K562 (cell line): ENCODE measurements at regions not wholly inside any gene's neighbourhood (a gene's known extent, or its start where the extent isn't known, plus 50 kb on each side); places are given as distances from the start of the nearest gene placed in this dataset.

Experiments used
- ATAC-seq: fragments of 200-7000 bp; cut with Tn5 transposase; 3 replicates; pipeline ENCODE4 v1.9.1; 2020; ENCODE audit warnings: moderate library complexity
- BruUV-seq: library from RNA; stranded (reverse); fragments of 400-500 nt; replicated peaks from 2 replicates; lab custom pipeline; 2021; lab: Mats Ljungman, UMichigan
- CTCF ChIA-PET: fragments of 300-600 bp; formaldehyde crosslinking; extraction: SDS; loops from one replicate; lab custom pipeline; 2021; ENCODE audit warnings: low intra/inter-chr PET ratio; lab: Yijun Ruan, JAX
- POLR2A ChIA-PET: fragments of 300-600, 350-650 bp; sonication (Branson Sonifier 250); formaldehyde crosslinking; extraction: SDS; loops from one replicate; lab custom pipeline; 2021; ENCODE audit warnings: antibody characterized with exemption, inconsistent platforms; lab: Yijun Ruan, JAX
- DNase-seq, 4 experiments: peaks; one replicate each; pipeline versions ENCODE4 v3.0.0 to v3.0.0-alpha.2; 2011 to 2018; ENCODE audit warnings: low spot score in 3 of 4, mixed read lengths in 3 of 4; ENCODE audit errors: extremely low read depth in 1 of 4
- FAIRE-seq: peaks from 2 replicates; lab custom pipeline; 2011; peaks lifted over from hg19 to GRCh38; lab: Jason Lieb, UNC
- H2AFZ ChIP-seq: 2 replicates; pipeline ENCODE4 v1.6.0; 2011; ENCODE audit warnings: low read depth, low read length, control low read depth, inconsistent platforms
- H3K27ac ChIP-seq: fragments of 200-600 bp; 3 replicates; pipeline ENCODE4 v1.8.0; 2011; ENCODE audit warnings: low read depth, mild to moderate bottlenecking, control low read depth, inconsistent platforms, low read length, moderate library complexity, mixed read lengths; ENCODE audit errors: extremely low read depth
- H3K27me3 ChIP-seq, 2 experiments: fragments of 300-600 bp in 1 of 2; 2 replicates in 1 of 2; 3 replicates in 1 of 2; pipeline versions ENCODE4 v1.6.0 to v1.8.0; 2011; ENCODE audit warnings: inconsistent platforms in 2 of 2, low read length in 2 of 2, mild to moderate bottlenecking in 1 of 2, mixed read lengths in 1 of 2, moderate library complexity in 1 of 2; ENCODE audit not compliant: control insufficient read depth in 2 of 2, insufficient read depth in 2 of 2
- H3K36me3 ChIP-seq: fragments of 300-600 bp; 3 replicates; pipeline ENCODE4 v1.8.0; 2011; ENCODE audit warnings: mild to moderate bottlenecking, low read length, inconsistent platforms; ENCODE audit not compliant: control insufficient read depth, insufficient read depth
- H3K4me1 ChIP-seq, 2 experiments: fragments of 200-600 bp in 1 of 2; replicated peaks in 1 of 2; 2 replicates in 1 of 2; 3 replicates in 1 of 2; pipeline versions ENCODE4 v1.5.1 to v1.8.0; 2011; ENCODE audit warnings: inconsistent platforms in 2 of 2, low read length in 2 of 2, mild to moderate bottlenecking in 1 of 2, mixed read lengths in 1 of 2, moderate library complexity in 1 of 2; ENCODE audit not compliant: control insufficient read depth in 2 of 2, insufficient read depth in 2 of 2
- H3K4me2 ChIP-seq: 2 replicates; pipeline ENCODE4 v1.6.1; 2011; ENCODE audit warnings: low read length, control low read depth, inconsistent platforms, mixed read lengths; ENCODE audit not compliant: insufficient read depth
- H3K4me3 ChIP-seq: fragments of 200-600 bp; sonication (generic), shearing (Covaris generic); 2 replicates; pipeline ENCODE4 v1.5.1; 2016; ENCODE audit warnings: control low read depth, inconsistent platforms
- H3K79me2 ChIP-seq: fragments of 200-600 bp; 3 replicates; pipeline ENCODE4 v1.8.0; 2011; ENCODE audit warnings: low read length, inconsistent platforms; ENCODE audit not compliant: control insufficient read depth, insufficient read depth
- H3K9ac ChIP-seq, 2 experiments: 2 replicates each; pipeline versions ENCODE4 v1.6.0 to v1.6.1; 2011; ENCODE audit warnings: low read depth in 2 of 2, low read length in 2 of 2, control low read depth in 1 of 2, inconsistent platforms in 1 of 2, mild to moderate bottlenecking in 1 of 2, mixed read lengths in 1 of 2; ENCODE audit not compliant: insufficient read depth in 1 of 2
- H3K9me1 ChIP-seq: one replicate; pipeline ENCODE4 v1.6.0; 2011; ENCODE audit warnings: inconsistent platforms, mild to moderate bottlenecking, low read length, moderate library complexity; ENCODE audit not compliant: control insufficient read depth, insufficient read depth
- H3K9me3 ChIP-seq: replicated peaks from 2 replicates; pipeline ENCODE4 v1.5.1; 2011; ENCODE audit warnings: low read depth, low read length, inconsistent platforms; ENCODE audit not compliant: control insufficient read depth, insufficient read depth
- H4K20me1 ChIP-seq: replicated peaks from 2 replicates; pipeline ENCODE4 v1.6.1; 2011; ENCODE audit warnings: low read length, inconsistent platforms, mixed read lengths; ENCODE audit not compliant: control insufficient read depth, insufficient read depth
- FOXJ2 ChIP-seq: fragments of 200-800 bp; sonication (Bioruptor generic); IDR thresholded peaks from 2 replicates; pipeline ENCODE4 v1.6.1; 2016; ENCODE audit warnings: missing genetic modification characterization, missing compliant biosample characterization
- HDGF ChIP-seq: fragments of 450-650 bp; IDR thresholded peaks from 2 replicates; pipeline ENCODE4 v1.6.1; 2016
- POLR2B ChIP-seq: fragments of 450-650 bp; IDR thresholded peaks from 2 replicates; pipeline ENCODE4 v1.6.1; 2018; ENCODE audit warnings: low read depth; ENCODE audit not compliant: partially characterized antibody
- STAT6 ChIP-seq: sonication (generic); formaldehyde crosslinking; IDR thresholded peaks from 2 replicates; pipeline ENCODE4 v1.8.1; 2023; ENCODE audit warnings: mild to moderate bottlenecking, missing genetic modification reagents
- TBP ChIP-seq: optimal IDR thresholded peaks from 2 replicates; pipeline ENCODE3; 2011; ENCODE audit warnings: low read depth, low read length, improper control_type of control experiment
- ZNF121 ChIP-seq: sonication (generic); formaldehyde crosslinking; conservative IDR thresholded peaks from 2 replicates; pipeline ENCODE4 v1.8.0; 2022; ENCODE audit warnings: missing genetic modification reagents
- ZNF445 ChIP-seq: fragments of 250-450 bp; sonication (Bioruptor Pico); IDR thresholded peaks from 2 replicates; pipeline ENCODE4 v1.4.0; 2020; ENCODE audit warnings: low read depth, mild to moderate bottlenecking, moderate library complexity
- ZNF609 ChIP-seq: sonication (generic); formaldehyde crosslinking; IDR thresholded peaks from 2 replicates; pipeline ENCODE4 v1.8.1; 2023; ENCODE audit warnings: missing genetic modification reagents, mild to moderate bottlenecking, borderline replicate concordance
- WGBS: fragments of 100-300 bp; shearing (Covaris generic); methylation state at CpG from one replicate; pipeline ENCODE4 v1.1.6; 2016; ENCODE audit warnings: low coverage, mixed read lengths; ENCODE audit not compliant: insufficient coverage; ENCODE audit errors: missing lambda C conversion rate; 5-methylcytosine and 5-hydroxymethylcytosine counted together
- in situ Hi-C: fragments of 300-500 bp; cut with MboI; formaldehyde crosslinking; loops from 4 replicates; pipeline ENCODE4 v1.15.0; 2018; ENCODE audit warnings: inconsistent platforms, mixed read lengths
- intact Hi-C: fragments of 100-400 bp; cut with micrococcal nuclease; formaldehyde crosslinking; loops from 2 replicates; pipeline ENCODE4 v1.14.2; 2022
- TF ChIP-seq, protein P1 (sequence below), 3 experiments: fragments of 200-800 bp in 1 of 3; fragments of 250-450 bp in 1 of 3; fragments of 450-650 bp in 1 of 3; sonication (Bioruptor Pico) in 1 of 3; sonication (Bioruptor generic) in 1 of 3; formaldehyde crosslinking in 1 of 3; IDR thresholded peaks; 2 replicates each; pipeline versions ENCODE4 v1.6.1 to v1.8.0; 2016 to 2022; ENCODE audit warnings: mild to moderate bottlenecking in 2 of 3, missing genetic modification characterization in 2 of 3, missing compliant biosample characterization in 1 of 3, moderate library complexity in 1 of 3

DNA sequence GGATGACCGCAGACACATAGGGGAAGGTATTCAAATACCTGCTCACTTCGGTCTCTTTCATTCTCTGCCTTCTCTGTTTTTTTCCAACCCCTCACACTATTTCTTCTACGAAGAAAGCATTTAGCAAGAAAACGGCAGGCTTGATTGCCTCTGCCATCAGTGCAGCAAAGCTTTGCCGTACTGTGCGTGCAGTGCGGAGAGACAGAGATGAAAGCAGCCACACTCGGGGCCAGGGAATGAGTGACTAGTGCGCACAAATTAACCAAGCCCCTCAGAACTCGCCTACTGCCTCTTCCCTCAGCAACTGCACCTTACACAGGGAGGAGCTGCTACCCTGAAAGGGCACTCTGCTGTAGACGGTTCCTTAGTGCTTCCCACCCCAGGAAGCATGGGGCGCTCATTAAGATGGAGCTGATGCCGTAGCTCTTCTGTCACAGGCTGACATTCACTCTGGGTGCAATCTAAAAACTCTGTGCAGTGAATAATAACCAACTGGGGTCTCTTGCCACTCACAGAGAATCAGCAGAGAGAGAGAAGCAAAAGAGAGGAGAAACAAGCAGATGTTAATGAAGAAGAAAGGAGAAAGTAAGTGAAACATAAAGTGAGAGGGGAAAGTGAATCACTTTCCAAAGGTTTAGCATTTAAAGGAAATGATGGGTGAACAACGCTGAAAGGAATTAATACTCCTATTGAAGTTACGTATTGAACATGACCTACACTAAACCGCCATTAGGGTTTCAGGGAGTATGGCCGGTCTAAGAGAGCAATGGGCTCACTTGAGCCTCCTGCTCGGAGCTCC lies 69.4 kb downstream of the GRIN2B start:
- Histone ChIP-seq H3K79me2 (no peaks in the 10 kb centered on the region), H3K9me1 (no peaks in the 10 kb centered on the region), H3K4me2 (no peak overlapping the region), H3K9ac (no peak overlapping the region), H3K4me1 (no peaks in the 10 kb centered on the region), H2AFZ (no peak overlapping the region), H4K20me1 (no peaks in the 10 kb centered on the region), H3K9me3 (no peaks in the 10 kb centered on the region), H3K4me3 (no peak overlapping the region), H3K36me3 (no peaks in the 10 kb centered on the region), H3K27ac (no peak overlapping the region), H3K27me3 (no peaks in the 10 kb centered on the region)
- POLR2A ChIA-PET: no interaction called here
- in situ Hi-C loops (no loop called here), intact Hi-C loops (no loop called here)
- 2% methylated on average over 15 of the region's 18 CpGs for whole genome bisulfite sequencing
- DNase-seq: no peak
- no peak for FAIRE-seq
- no TSS peak for BruUV-seq
- ATAC-seq: no peak
- CTCF ChIA-PET: no interaction called here
- TF ChIP-seq, protein P1, sequence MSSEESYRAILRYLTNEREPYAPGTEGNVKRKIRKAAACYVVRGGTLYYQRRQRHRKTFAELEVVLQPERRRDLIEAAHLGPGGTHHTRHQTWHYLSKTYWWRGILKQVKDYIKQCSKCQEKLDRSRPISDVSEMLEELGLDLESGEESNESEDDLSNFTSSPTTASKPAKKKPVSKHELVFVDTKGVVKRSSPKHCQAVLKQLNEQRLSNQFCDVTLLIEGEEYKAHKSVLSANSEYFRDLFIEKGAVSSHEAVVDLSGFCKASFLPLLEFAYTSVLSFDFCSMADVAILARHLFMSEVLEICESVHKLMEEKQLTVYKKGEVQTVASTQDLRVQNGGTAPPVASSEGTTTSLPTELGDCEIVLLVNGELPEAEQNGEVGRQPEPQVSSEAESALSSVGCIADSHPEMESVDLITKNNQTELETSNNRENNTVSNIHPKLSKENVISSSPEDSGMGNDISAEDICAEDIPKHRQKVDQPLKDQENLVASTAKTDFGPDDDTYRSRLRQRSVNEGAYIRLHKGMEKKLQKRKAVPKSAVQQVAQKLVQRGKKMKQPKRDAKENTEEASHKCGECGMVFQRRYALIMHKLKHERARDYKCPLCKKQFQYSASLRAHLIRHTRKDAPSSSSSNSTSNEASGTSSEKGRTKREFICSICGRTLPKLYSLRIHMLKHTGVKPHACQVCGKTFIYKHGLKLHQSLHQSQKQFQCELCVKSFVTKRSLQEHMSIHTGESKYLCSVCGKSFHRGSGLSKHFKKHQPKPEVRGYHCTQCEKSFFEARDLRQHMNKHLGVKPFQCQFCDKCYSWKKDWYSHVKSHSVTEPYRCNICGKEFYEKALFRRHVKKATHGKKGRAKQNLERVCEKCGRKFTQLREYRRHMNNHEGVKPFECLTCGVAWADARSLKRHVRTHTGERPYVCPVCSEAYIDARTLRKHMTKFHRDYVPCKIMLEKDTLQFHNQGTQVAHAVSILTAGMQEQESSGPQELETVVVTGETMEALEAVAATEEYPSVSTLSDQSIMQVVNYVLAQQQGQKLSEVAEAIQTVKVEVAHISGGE (CRISPR knock-in tag; IDR thresholded peaks at IDR 0.05): no peak
- TF ChIP-seq FOXJ2: no peak
- TF ChIP-seq POLR2B: no peak
- TF ChIP-seq ZNF121: no peak
- no peak for TF ChIP-seq TBP
- TF ChIP-seq ZNF445: no peak
- TF ChIP-seq ZNF609 (CRISPR knock-in tag): no peak
- TF ChIP-seq STAT6 (CRISPR knock-in tag): no peak
- no peak for TF ChIP-seq HDGF
